H9 (cell line): ENCODE measurements at regions not wholly inside any gene's neighbourhood (a gene's known extent, or its start where the extent isn't known, plus 50 kb on each side); places are given as distances from the start of the nearest gene placed in this dataset.
"Not testable (repeated sequence)": the region's sequence is repeated elsewhere in the genome, so short reads cannot be mapped to it uniquely, and the experiment has no call there.

Experiments used
- DNase-seq: peaks from one replicate; pipeline ENCODE4 v3.0.0-alpha.2; 2017
- H2AFZ ChIP-seq: one replicate; pipeline ENCODE4 v1.6.1; 2013; ENCODE audit warnings: mild to moderate bottlenecking, low read length, control low read depth, moderate library complexity
- H2AK5ac ChIP-seq: 2 replicates; pipeline ENCODE4 v1.6.1; 2013; ENCODE audit warnings: low read length, control low read depth, mixed read lengths; ENCODE audit not compliant: insufficient read length
- H2BK120ac ChIP-seq: one replicate; pipeline ENCODE4 v1.6.1; 2013; ENCODE audit warnings: low read depth, mild to moderate bottlenecking, low read length, control low read depth, inconsistent platforms; ENCODE audit not compliant: poor library complexity, severe bottlenecking
- H2BK12ac ChIP-seq: 2 replicates; pipeline ENCODE4 v1.6.1; 2013; ENCODE audit warnings: low read length, control low read depth, mixed read lengths, low read depth; ENCODE audit not compliant: insufficient read length
- H2BK15ac ChIP-seq: 2 replicates; pipeline ENCODE4 v1.6.1; 2013; ENCODE audit warnings: low read depth, low read length, control low read depth
- H2BK20ac ChIP-seq: one replicate; pipeline ENCODE4 v1.6.1; 2013; ENCODE audit warnings: low read depth, mild to moderate bottlenecking, low read length, control low read depth, inconsistent platforms; ENCODE audit not compliant: poor library complexity, severe bottlenecking
- H2BK5ac ChIP-seq: 2 replicates; pipeline ENCODE4 v1.6.1; 2013; ENCODE audit warnings: low read length, control low read depth, mixed read lengths; ENCODE audit not compliant: insufficient read length
- H3K14ac ChIP-seq: 2 replicates; pipeline ENCODE4 v1.6.1; 2013; ENCODE audit warnings: low read length, control low read depth; ENCODE audit not compliant: insufficient read depth
- H3K18ac ChIP-seq: 2 replicates; pipeline ENCODE4 v1.6.1; 2013; ENCODE audit warnings: low read depth, mild to moderate bottlenecking, mixed read lengths, low read length, control low read depth; ENCODE audit not compliant: insufficient read length
- H3K23ac ChIP-seq: 2 replicates; pipeline ENCODE4 v1.6.1; 2013; ENCODE audit warnings: low read length, control low read depth, mixed read lengths, low read depth; ENCODE audit not compliant: insufficient read length
- H3K23me2 ChIP-seq: 2 replicates; pipeline ENCODE4 v1.6.1; 2013; ENCODE audit warnings: low read depth, mild to moderate bottlenecking, mixed read lengths, low read length, control low read depth; ENCODE audit not compliant: insufficient read length, poor library complexity, severe bottlenecking
- H3K27ac ChIP-seq: 2 replicates; pipeline ENCODE4 v1.5.1; 2013; ENCODE audit warnings: low read length, control low read depth, mixed read lengths, low read depth; ENCODE audit not compliant: insufficient read length
- H3K27me3 ChIP-seq: 2 replicates; pipeline ENCODE4 v1.6.1; 2013; ENCODE audit warnings: low read length, control low read depth, inconsistent platforms; ENCODE audit not compliant: insufficient read depth
- H3K4ac ChIP-seq: 2 replicates; pipeline ENCODE4 v1.6.1; 2013; ENCODE audit warnings: low read depth, mild to moderate bottlenecking, control low read depth, inconsistent platforms, low read length, moderate library complexity
- H3K4me1 ChIP-seq: 2 replicates; pipeline ENCODE4 v1.6.1; 2013; ENCODE audit warnings: low read length, control low read depth, inconsistent platforms; ENCODE audit not compliant: insufficient read depth
- H3K4me2 ChIP-seq: 2 replicates; pipeline ENCODE4 v1.6.1; 2013; ENCODE audit warnings: low read length, control low read depth, mixed read lengths; ENCODE audit not compliant: insufficient read length, insufficient read depth
- H3K56ac ChIP-seq: 2 replicates; pipeline ENCODE4 v1.6.1; 2013; ENCODE audit warnings: low read depth, mild to moderate bottlenecking, mixed read lengths, low read length, control low read depth; ENCODE audit not compliant: insufficient read length
- H3K79me1 ChIP-seq: 2 replicates; pipeline ENCODE4 v1.6.1; 2013; ENCODE audit warnings: low read depth, mild to moderate bottlenecking, moderate library complexity, low read length, control low read depth, inconsistent platforms; ENCODE audit not compliant: insufficient read depth, poor library complexity, severe bottlenecking
- H3K79me2 ChIP-seq: 2 replicates; pipeline ENCODE4 v1.6.1; 2013; ENCODE audit warnings: low read length, control low read depth, inconsistent platforms; ENCODE audit not compliant: insufficient read depth
- H3K9ac ChIP-seq: 2 replicates; pipeline ENCODE4 v1.6.1; 2013; ENCODE audit warnings: low read length, control low read depth, mixed read lengths; ENCODE audit not compliant: insufficient read length; ENCODE audit errors: extremely low read depth
- H3K9me3 ChIP-seq: one replicate; pipeline ENCODE4 v1.6.1; 2013; ENCODE audit warnings: low read depth, low read length, inconsistent platforms; ENCODE audit not compliant: control insufficient read depth
- H3T11ph ChIP-seq: one replicate; pipeline ENCODE4 v1.6.1; 2013; ENCODE audit warnings: mild to moderate bottlenecking, low read length, control low read depth, inconsistent platforms
- H4K20me1 ChIP-seq: one replicate; pipeline ENCODE4 v1.6.1; 2013; ENCODE audit not compliant: control insufficient read depth, insufficient read length, insufficient read depth
- H4K5ac ChIP-seq: 2 replicates; pipeline ENCODE4 v1.6.1; 2013; ENCODE audit warnings: low read depth, mild to moderate bottlenecking, mixed read lengths, low read length, control low read depth; ENCODE audit not compliant: insufficient read length
- H4K8ac ChIP-seq: replicated peaks from 2 replicates; pipeline ENCODE4 v1.6.1; 2013; ENCODE audit warnings: low read length, control low read depth, mixed read lengths, low read depth; ENCODE audit not compliant: insufficient read length
- H4K91ac ChIP-seq: 2 replicates; pipeline ENCODE4 v1.6.1; 2013; ENCODE audit warnings: low read depth, mild to moderate bottlenecking, moderate library complexity, mixed read lengths, low read length, control low read depth; ENCODE audit not compliant: insufficient read length
- H3K27ac Mint-ChIP-seq, 3 experiments: 2 replicates in 2 of 3; 3 replicates in 1 of 3; pipeline ENCODE4 v1.8.0; 2020 to 2021; ENCODE audit warnings: mixed read lengths in 3 of 3, mild to moderate bottlenecking in 1 of 3, moderate library complexity in 1 of 3
- H3K27me3 Mint-ChIP-seq: 2 replicates; pipeline ENCODE4 v1.8.0; 2021; ENCODE audit warnings: low read depth, mild to moderate bottlenecking, moderate library complexity, mixed read lengths
- H3K36me3 Mint-ChIP-seq, 3 experiments: 2 replicates in 2 of 3; 3 replicates in 1 of 3; pipeline ENCODE4 v1.8.0; 2020 to 2021; ENCODE audit warnings: low read depth in 3 of 3, mixed read lengths in 3 of 3; ENCODE audit not compliant: insufficient read depth in 1 of 3
- H3K4me1 Mint-ChIP-seq, 2 experiments: 2 replicates each; pipeline ENCODE4 v1.8.0; 2020; ENCODE audit warnings: mixed read lengths in 2 of 2
- H3K4me3 Mint-ChIP-seq, 2 experiments: 2 replicates in 1 of 2; 3 replicates in 1 of 2; pipeline ENCODE4 v1.8.0; 2020 to 2021; ENCODE audit warnings: mild to moderate bottlenecking in 2 of 2, mixed read lengths in 2 of 2, moderate library complexity in 1 of 2
- H3K9me3 Mint-ChIP-seq, 2 experiments: 2 replicates in 1 of 2; 3 replicates in 1 of 2; pipeline ENCODE4 v1.8.0; 2020; ENCODE audit warnings: mild to moderate bottlenecking in 2 of 2, mixed read lengths in 2 of 2, moderate library complexity in 1 of 2
- WGBS: extraction: QIAGEN DNeasy Blood & Tissue Kit; methylation state at CpG from one replicate; pipeline ENCODE4 v1.1.7; 2013; ENCODE audit warnings: missing lambda C conversion rate, low lambda C conversion rate, mixed read lengths; ENCODE audit not compliant: insufficient read length; ENCODE audit errors: extremely low coverage; 5-methylcytosine and 5-hydroxymethylcytosine counted together

DNA sequence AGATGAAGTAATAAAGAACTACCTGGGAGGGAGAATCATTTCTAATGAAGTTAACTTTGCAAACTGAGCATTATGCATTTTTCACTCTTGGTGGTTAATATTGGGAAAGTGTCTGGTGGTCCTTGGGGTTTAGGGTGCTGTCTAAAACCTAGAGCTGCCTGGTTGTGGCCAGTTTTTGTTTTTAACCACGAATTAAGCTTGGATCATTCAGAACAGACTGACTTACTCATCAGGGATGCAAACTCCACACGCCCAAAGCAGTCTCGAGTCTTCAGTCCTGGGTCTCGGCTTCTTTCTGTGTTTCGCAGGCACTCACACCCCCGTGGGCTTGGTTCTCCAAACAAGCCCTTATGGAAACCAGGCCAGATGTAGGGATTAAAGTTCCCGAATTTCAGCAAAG, 113.8 kb upstream of the PLGLB2 start:
- not testable (repeated sequence) for H2BK5ac ChIP-seq, H3K18ac ChIP-seq, H3K79me1 ChIP-seq, H3K9me3 Mint-ChIP-seq, H4K8ac ChIP-seq, H3K9ac ChIP-seq, H2AK5ac ChIP-seq, H2BK12ac ChIP-seq, H3K27ac ChIP-seq, H3K36me3 Mint-ChIP-seq, H3K23me2 ChIP-seq, H3K27ac Mint-ChIP-seq, H3K56ac ChIP-seq, DNase-seq, H3K4me1 ChIP-seq, H3K79me2 ChIP-seq, H2BK120ac ChIP-seq, H3K27me3 Mint-ChIP-seq, H3K23ac ChIP-seq, H3K4ac ChIP-seq, H4K91ac ChIP-seq, H4K20me1 ChIP-seq, H2BK20ac ChIP-seq, H3K4me2 ChIP-seq, H2BK15ac ChIP-seq, H3K4me3 Mint-ChIP-seq, H3K14ac ChIP-seq, H4K5ac ChIP-seq, H3K9me3 ChIP-seq, H2AFZ ChIP-seq, H3T11ph ChIP-seq, H3K27me3 ChIP-seq, H3K4me1 Mint-ChIP-seq
- WGBS, result no CpG with 5 or more reads among the region's 7 CpGs

DNA sequence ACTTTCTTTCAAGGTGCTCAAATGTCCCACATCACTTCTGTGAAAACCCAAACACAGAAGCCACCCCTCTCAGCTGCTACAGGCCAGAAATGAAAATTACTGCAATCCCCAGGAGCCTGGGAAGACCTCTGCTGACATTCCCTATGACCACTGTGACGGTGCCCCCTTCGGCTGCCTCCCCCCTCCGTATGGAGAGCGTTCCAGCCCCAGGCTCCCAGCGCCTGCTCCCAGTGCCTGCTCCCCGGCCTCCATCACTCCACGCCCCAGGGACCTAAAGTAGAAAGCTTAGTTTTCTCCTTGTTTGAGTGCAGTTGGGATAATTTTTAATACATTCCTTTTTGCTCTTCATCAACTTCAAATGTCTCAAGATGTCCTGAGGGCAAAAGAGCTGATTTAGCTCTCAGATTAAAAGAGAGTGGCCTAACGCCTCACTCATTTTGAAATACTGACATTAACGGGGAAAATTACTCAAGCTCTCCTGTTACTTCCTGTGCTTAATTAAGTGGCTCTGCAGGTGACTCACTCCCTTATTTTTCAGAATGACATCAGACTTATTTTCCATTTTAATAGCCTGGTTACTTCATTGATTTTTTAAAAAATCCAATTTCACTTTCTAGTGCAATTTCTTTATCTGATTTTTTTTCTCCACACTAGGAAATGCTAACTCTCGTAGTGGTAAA, 112.8 kb upstream of the PLGLB2 start:
- H2BK5ac ChIP-seq, H3K23ac ChIP-seq, H2BK20ac ChIP-seq, H3K4me1 ChIP-seq, H2AK5ac ChIP-seq, H3K4me1 Mint-ChIP-seq, H2AFZ ChIP-seq, H3K9me3 Mint-ChIP-seq, H3K4ac ChIP-seq, H3K9me3 ChIP-seq, H3K9ac ChIP-seq, H3K18ac ChIP-seq, H3K79me1 ChIP-seq, H3K23me2 ChIP-seq, H3K14ac ChIP-seq, H3K36me3 Mint-ChIP-seq, H3K27me3 ChIP-seq, H3K27ac ChIP-seq, H3K79me2 ChIP-seq, H3K27ac Mint-ChIP-seq, H4K20me1 ChIP-seq, H3K4me2 ChIP-seq, H4K91ac ChIP-seq, H4K5ac ChIP-seq, H3K4me3 Mint-ChIP-seq, H2BK120ac ChIP-seq, H3K27me3 Mint-ChIP-seq, H4K8ac ChIP-seq, H3K56ac ChIP-seq, H2BK15ac ChIP-seq, H3T11ph ChIP-seq, H2BK12ac ChIP-seq: not testable (repeated sequence)
- peak; percentile 33 for DNase-seq
- no CpG with 5 or more reads among the region's 10 CpGs for WGBS
